ENCODE measurements at regions not wholly inside any gene's neighbourhood (a gene's known extent, or its start where the extent isn't known, plus 50 kb on each side); places are given as distances from the start of the nearest gene placed in this dataset.

DNA sequence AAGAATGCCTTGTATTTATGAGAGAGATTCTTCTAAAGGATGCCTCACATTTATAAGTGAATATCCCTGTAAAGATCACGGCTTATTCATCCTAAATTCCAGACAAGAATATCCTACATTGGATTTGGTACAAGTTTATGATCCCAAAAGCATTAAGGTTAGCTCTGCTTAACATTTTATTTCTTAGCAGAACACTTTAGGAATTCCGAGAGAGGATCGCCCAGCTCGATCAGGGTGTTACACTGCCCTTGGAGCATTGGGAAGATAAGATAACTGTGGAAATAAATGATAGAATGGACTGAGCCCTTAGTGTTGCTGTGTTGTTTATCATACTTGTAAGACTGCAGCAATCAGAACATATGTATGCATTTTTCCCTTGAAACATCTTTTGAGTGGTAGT, 223.0 kb upstream of the CDIN1 start:
- DNase-seq (ENCODE audit: low spot score): no peak

DNA sequence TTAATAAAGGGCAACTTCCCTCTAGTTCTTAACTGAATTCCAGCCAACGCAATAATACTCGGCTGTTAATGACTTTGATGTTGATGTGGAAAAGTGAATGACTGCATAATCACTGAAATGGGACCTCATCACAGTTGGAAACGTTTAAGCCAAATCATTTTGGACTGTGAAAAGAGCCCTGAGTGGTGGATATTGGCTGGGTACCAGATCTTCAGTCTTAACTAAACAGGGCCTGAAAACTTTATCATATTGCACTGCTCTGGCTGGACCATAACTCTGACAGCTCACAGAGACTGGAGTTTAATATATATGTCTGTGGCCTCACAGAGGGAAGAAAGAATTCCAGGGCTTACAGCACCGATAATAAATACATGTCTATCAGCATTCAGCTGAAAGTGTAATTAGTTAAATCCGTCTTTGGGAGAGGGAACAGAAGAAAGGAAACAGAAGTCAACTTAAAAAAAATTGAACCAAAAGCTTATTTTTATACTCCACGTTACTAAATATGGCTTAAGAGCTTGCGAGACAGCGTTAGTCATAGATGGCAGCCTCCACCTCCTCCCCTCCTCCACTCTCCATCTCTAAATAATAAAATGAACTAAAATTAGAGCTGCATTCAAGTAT, 222.3 kb upstream of the CDIN1 start:
- DNase-seq (ENCODE audit: low spot score): no peak

GRCh38 chr15:36358094-36358493, 221.3 kb upstream of the CDIN1 start:
- no peak for DNase-seq (ENCODE audit: low spot score)

GRCh38 chr15:36358523-36358922, 220.9 kb upstream of the CDIN1 start:
- DNase-seq (ENCODE audit: low spot score): no peak

GRCh38 chr15:36359286-36359685, 220.1 kb upstream of the CDIN1 start:
- DNase-seq (ENCODE audit: low spot score): no peak

DNA sequence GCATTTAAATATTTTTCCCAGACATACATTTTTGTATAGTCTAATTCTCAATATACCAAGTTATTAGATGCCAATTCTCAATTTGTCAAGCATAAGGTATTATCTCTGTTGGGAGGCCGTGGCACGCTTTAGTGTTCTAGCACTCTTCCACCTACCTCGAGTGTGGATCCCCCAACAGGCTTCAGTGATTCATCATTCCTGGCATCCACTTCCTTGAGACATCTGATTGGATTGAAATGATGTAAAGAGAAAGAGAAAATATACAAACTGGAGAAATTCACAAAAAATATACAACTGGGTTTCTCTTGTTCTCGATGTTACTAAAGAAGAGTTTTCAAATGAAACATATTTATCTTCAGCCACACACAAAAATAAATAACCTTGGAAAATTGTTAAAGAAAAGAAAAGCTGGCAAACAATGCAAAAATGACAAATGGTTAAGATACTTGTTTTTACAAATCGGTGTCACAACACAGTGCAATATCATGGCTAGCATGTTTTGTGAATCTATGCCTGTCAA, 218.0 kb upstream of the CDIN1 start:
- DNase-seq (ENCODE audit: low spot score): no peak

GRCh38 chr15:36362509-36362915, 216.9 kb upstream of the CDIN1 start:
- DNase-seq (ENCODE audit: low spot score): no peak

DNA sequence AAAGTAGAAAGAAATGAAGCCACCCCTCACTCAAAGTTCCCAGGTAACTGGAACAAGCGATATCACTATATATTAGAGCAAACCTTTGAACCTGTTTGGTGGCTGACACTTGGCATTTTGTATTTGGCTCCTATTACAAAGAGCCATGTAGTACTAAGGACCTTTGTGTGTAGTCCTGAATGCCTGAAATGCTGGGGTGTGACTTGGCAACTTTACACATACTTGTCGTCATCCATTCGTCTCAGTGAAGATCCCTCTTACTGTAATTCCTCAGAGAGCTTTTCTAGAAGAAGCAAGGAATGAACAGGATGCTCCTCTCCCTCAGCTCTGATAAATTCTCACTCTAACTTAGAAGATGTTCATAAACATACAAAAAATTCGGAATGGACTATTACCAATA, 216.1 kb upstream of the CDIN1 start:
- no peak for DNase-seq (ENCODE audit: low spot score)

GRCh38 chr15:36364377-36364776, 215.0 kb upstream of the CDIN1 start:
- DNase-seq (ENCODE audit: low spot score): no peak

GRCh38 chr15:36365963-36366362, 213.5 kb upstream of the CDIN1 start:
- DNase-seq (ENCODE audit: low spot score): no peak

DNA sequence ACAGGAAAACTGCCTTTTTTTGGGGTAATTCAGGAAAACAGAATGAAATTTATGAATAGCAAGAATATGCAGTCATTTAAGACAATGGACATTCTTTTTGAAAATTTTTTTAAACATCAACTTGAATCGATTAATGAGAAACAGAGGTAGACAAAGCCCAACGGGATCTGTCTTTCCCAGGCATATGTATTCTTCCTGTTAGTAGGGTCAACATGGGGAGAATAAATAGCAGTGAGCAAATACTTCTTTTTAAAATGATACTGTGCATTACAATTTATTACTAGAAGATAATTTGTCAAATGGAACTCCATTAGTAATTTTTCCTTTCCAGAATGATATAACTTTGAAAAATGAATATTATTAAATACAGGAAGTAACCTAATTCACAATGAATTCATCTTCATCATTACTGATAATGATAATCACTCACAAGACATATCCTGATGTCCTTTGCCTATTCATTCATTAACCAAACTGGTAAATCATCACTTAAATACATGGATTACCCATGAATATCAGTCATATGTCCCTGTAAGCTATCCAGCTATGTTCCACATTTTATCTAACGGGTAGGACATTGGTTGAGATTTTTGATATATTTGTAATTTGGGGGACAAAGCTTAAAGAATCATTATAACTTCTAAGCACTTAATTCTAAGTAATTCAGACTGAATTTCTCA, 209.2 kb upstream of the CDIN1 start:
- DNase-seq (ENCODE audit: low spot score): no peak

GRCh38 chr15:36370731-36371112, 208.7 kb upstream of the CDIN1 start:
- peak; percentile 13 for DNase-seq (ENCODE audit: low spot score)

GRCh38 chr15:36371509-36371908, 207.9 kb upstream of the CDIN1 start:
- no peak for DNase-seq (ENCODE audit: low spot score)

DNA sequence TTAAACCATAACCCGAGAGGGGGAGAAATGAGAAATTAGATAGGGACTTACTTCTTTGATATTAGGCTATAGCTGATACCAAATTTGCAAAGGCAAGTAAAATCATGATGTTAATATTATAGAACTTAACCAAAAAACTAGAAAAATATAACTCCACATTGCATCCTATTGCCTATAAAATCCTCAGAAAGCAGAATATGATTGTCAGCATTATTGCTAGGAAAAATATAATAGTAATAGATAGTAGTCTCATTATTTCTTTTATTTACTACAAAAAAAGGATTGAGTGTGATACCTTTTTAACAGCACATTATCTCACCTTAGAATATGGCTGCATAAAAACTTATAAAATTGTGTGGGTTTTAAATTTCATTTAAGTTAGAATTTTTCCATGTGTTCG, 206.5 kb upstream of the CDIN1 start:
- DNase-seq (ENCODE audit: low spot score): no peak

DNA sequence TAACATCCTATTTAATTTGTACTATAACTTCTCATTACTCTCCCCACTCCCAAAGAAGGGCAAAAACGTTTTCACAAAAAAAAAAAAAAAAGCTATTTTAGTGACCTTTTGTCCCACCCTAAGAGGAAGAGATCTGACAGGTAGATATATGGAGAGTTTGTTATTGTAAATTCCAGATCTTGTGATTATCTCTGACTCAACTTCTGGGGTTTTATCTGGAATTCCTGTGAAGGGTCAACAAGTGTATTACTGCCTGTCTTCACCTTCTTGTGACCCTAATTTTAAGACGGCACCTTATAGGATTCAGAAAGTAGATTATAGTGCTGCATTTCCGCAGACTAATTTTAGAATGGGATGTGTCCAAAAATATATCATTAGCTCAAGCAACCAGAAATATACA, 205.9 kb upstream of the CDIN1 start:
- DNase-seq (ENCODE audit: low spot score): peak; percentile 25

DNA sequence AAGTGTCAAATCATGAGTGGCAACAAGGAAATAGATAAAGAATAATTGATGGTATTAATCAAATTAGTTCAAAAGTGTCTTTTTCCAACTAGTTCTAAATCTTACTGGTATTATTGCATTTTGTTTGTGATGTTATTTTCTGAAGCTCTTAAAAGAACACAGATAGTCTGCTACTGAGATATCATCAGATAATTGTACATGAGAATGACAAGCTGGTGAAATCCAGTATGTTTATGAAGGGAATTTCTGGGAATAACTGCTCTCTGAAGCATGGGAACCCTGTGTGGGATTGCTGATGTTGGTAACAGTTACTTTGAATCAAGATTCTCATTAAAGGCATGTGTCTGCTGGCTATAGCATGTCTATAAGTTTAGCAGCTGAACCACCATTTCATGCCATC, 190.3 kb upstream of the CDIN1 start:
- DNase-seq (ENCODE audit: low spot score): no peak

- DNase-seq (ENCODE audit: low spot score): no peak
Measured at GRCh38 chr15:36390491-36390890, 188.9 kb upstream of the CDIN1 start.

- DNase-seq (ENCODE audit: low spot score): no peak
Measured at GRCh38 chr15:36392676-36393266, 186.7 kb upstream of the CDIN1 start.

- no peak for DNase-seq (ENCODE audit: low spot score)
Measured at GRCh38 chr15:36398212-36398611, 181.2 kb upstream of the CDIN1 start.

GRCh38 chr15:36399276-36399675, 180.2 kb upstream of the CDIN1 start:
- DNase-seq (ENCODE audit: low spot score): no peak

DNA sequence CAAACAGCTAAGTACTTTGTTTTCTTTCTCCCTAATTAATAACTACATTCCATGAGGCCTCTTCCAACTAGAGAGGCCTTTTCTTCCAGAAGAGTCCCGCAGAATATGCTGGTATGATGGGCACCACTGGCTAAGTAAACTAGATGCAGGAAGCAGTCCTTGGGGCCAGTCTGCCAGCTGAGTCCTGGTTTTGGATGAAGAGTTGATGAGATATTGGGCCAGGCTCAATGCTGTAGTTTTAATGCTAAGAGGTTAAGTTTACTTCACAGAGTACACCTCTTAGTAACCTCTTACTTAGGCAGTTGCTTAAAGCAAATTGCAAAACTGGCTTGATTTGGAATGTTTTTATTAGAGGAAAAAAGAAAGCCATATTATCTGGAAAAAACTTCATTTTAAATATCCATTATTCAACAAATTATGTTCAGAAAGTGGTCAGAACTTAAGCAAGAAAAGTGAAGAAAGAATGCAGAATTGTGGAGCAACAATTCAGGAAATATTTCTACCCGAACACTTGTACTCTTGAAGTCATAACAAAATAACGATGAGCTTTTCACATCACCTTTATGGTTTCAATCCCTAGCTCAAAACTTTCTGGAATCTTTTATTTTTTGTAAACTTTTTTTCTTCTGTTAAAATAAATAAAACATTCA, 178.4 kb upstream of the CDIN1 start:
- no peak for DNase-seq (ENCODE audit: low spot score)

- no peak for DNase-seq (ENCODE audit: low spot score)
Measured at GRCh38 chr15:36401586-36401966, 177.8 kb upstream of the CDIN1 start.

DNA sequence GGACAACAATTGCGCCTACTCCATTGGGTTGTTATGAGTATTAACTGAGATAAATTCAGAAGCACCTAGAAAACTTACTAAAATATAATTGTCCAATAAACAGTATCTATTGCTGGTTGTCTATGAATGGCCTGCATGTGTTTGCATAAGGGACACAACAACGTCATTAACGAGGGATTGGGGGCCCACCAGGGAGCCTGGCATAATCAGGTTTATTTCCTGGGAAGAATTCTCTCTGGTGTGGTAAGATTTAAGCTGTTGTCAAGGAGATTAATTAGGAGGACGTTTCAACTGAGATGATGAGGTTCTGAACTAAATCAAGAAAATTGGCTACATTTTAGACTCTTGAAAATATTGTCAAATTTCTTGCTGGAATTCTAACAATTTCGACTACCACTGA, 176.1 kb upstream of the CDIN1 start:
- DNase-seq (ENCODE audit: low spot score): no peak

Measured in LoVo (cell line).